GM19324 (cell line): ENCODE measurements at regions not wholly inside any gene's neighbourhood (a gene's known extent, or its start where the extent isn't known, plus 50 kb on each side); places are given as distances from the start of the nearest gene placed in this dataset.
"Not testable (repeated sequence)": the region's sequence is repeated elsewhere in the genome, so short reads cannot be mapped to it uniquely, and the experiment has no call there.

Experiments
- ATAC-seq: cut with Tn5 transposase; IDR thresholded peaks from one replicate; pipeline ENCODE4 v1.9.1; 2021; ENCODE audit warnings: mild to moderate bottlenecking, moderate library complexity; ENCODE audit not compliant: unreplicated experiment, low FRiP score

GRCh38 chr20:50354721-50355589 is 155.2 kb upstream of the PTPN1 start:
- ATAC-seq: no peak

GRCh38 chr20:50355590-50356524 is 154.3 kb upstream of the PTPN1 start:
- ATAC-seq: no peak

GRCh38 chr20:50356525-50356885 is 153.7 kb upstream of the PTPN1 start:
- no peak for ATAC-seq

- ATAC-seq: no peak
Observed at GRCh38 chr20:50356962-50357782, 153.0 kb upstream of the PTPN1 start.

- ATAC-seq: no peak
Observed at GRCh38 chr20:50357783-50358161, 152.4 kb upstream of the PTPN1 start.

GRCh38 chr20:50358166-50358565 is 152.0 kb upstream of the PTPN1 start:
- ATAC-seq: no peak

GRCh38 chr20:50358971-50359370 is 151.2 kb upstream of the PTPN1 start:
- no peak for ATAC-seq

GRCh38 chr20:50359607-50360217 is 150.5 kb upstream of the PTPN1 start:
- no peak for ATAC-seq

GRCh38 chr20:50360218-50360672 is 149.9 kb upstream of the PTPN1 start:
- ATAC-seq: no peak

- ATAC-seq: no peak
Observed at GRCh38 chr20:50360921-50361320, 149.3 kb upstream of the PTPN1 start.

GRCh38 chr20:50362177-50362576 is 148.0 kb upstream of the PTPN1 start:
- not testable (repeated sequence) for ATAC-seq

- no peak for ATAC-seq
Observed at GRCh38 chr20:50363027-50363426, 147.2 kb upstream of the PTPN1 start.

GRCh38 chr20:50363479-50363878 is 146.7 kb upstream of the PTPN1 start:
- no peak for ATAC-seq

GRCh38 chr20:50364542-50364941 is 145.6 kb upstream of the PTPN1 start:
- ATAC-seq: no peak

GRCh38 chr20:50366270-50367103 is 143.7 kb upstream of the PTPN1 start:
- no peak for ATAC-seq

GRCh38 chr20:50367104-50367674 is 143.0 kb upstream of the PTPN1 start:
- no peak for ATAC-seq

- no peak for ATAC-seq
Observed at GRCh38 chr20:50367739-50368375, 142.3 kb upstream of the PTPN1 start.

GRCh38 chr20:50368386-50368785 is 141.8 kb upstream of the PTPN1 start:
- no peak for ATAC-seq
